ENCODE measurements at regions not wholly inside any gene's neighbourhood (a gene's known extent, or its start where the extent isn't known, plus 50 kb on each side); places are given as distances from the start of the nearest gene placed in this dataset.
A peak's percentile ranks its signal among the peaks of the same experiment; 100 is the strongest.

DNA sequence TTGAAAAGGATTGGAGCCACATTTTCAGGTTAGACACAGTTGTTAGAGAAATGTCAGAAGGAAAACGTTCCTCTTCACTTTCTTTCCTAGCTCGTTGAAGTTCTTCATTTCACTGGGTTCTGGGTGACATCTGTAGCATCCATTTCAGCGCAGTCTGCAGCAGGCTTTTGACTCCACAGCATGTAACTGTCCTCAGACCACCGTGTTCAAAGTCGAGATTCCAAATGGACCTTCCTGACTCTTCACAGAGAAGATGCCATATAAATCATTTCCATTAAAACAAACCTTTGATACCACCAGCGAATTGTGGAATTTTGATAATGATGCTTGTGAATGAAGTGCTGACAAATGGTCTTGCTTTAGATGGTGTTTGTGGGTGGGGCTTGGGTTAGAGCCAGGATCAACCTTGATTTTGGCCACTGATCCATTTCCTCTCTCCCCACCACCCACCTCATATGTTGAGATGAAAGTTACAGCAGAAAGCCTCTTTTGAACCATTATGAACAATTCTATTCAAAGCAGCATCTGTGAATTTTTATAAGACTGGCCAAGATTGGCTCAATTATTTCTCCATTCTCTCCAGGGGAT is 185.3 kb upstream of the PREP start (continued):
- TF ChIP-seq, protein P1, sequence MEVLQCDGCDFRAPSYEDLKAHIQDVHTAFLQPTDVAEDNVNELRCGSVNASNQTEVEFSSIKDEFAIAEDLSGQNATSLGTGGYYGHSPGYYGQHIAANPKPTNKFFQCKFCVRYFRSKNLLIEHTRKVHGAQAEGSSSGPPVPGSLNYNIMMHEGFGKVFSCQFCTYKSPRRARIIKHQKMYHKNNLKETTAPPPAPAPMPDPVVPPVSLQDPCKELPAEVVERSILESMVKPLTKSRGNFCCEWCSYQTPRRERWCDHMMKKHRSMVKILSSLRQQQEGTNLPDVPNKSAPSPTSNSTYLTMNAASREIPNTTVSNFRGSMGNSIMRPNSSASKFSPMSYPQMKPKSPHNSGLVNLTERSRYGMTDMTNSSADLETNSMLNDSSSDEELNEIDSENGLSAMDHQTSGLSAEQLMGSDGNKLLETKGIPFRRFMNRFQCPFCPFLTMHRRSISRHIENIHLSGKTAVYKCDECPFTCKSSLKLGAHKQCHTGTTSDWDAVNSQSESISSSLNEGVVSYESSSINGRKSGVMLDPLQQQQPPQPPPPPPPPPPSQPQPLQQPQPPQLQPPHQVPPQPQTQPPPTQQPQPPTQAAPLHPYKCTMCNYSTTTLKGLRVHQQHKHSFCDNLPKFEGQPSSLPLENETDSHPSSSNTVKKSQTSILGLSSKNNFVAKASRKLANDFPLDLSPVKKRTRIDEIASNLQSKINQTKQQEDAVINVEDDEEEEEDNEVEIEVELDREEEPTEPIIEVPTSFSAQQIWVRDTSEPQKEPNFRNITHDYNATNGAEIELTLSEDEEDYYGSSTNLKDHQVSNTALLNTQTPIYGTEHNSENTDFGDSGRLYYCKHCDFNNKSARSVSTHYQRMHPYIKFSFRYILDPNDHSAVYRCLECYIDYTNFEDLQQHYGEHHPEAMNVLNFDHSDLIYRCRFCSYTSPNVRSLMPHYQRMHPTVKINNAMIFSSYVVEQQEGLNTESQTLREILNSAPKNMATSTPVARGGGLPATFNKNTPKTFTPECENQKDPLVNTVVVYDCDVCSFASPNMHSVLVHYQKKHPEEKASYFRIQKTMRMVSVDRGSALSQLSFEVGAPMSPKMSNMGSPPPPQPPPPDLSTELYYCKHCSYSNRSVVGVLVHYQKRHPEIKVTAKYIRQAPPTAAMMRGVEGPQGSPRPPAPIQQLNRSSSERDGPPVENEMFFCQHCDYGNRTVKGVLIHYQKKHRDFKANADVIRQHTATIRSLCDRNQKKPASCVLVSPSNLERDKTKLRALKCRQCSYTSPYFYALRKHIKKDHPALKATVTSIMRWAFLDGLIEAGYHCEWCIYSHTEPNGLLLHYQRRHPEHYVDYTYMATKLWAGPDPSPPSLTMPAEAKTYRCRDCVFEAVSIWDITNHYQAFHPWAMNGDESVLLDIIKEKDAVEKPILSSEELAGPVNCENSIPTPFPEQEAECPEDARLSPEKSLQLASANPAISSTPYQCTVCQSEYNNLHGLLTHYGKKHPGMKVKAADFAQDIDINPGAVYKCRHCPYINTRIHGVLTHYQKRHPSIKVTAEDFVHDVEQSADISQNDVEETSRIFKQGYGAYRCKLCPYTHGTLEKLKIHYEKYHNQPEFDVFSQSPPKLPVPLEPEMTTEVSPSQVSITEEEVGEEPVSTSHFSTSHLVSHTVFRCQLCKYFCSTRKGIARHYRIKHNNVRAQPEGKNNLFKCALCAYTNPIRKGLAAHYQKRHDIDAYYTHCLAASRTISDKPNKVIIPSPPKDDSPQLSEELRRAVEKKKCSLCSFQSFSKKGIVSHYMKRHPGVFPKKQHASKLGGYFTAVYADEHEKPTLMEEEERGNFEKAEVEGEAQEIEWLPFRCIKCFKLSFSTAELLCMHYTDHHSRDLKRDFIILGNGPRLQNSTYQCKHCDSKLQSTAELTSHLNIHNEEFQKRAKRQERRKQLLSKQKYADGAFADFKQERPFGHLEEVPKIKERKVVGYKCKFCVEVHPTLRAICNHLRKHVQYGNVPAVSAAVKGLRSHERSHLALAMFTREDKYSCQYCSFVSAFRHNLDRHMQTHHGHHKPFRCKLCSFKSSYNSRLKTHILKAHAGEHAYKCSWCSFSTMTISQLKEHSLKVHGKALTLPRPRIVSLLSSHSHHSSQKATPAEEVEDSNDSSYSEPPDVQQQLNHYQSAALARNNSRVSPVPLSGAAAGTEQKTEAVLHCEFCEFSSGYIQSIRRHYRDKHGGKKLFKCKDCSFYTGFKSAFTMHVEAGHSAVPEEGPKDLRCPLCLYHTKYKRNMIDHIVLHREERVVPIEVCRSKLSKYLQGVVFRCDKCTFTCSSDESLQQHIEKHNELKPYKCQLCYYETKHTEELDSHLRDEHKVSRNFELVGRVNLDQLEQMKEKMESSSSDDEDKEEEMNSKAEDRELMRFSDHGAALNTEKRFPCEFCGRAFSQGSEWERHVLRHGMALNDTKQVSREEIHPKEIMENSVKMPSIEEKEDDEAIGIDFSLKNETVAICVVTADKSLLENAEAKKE (CRISPR knock-in tag; IDR thresholded peaks at IDR 0.05), result no peak
- TF ChIP-seq NANOG (IDR thresholded peaks at IDR 0.05; ENCODE audit: borderline replicate concordance) (no peak), ZNF114 (CRISPR knock-in tag; IDR thresholded peaks at IDR 0.05) (no peak), CREB1 (CRISPR knock-in tag; IDR thresholded peaks at IDR 0.05; ENCODE audit: low read depth) (no peak)

DNA sequence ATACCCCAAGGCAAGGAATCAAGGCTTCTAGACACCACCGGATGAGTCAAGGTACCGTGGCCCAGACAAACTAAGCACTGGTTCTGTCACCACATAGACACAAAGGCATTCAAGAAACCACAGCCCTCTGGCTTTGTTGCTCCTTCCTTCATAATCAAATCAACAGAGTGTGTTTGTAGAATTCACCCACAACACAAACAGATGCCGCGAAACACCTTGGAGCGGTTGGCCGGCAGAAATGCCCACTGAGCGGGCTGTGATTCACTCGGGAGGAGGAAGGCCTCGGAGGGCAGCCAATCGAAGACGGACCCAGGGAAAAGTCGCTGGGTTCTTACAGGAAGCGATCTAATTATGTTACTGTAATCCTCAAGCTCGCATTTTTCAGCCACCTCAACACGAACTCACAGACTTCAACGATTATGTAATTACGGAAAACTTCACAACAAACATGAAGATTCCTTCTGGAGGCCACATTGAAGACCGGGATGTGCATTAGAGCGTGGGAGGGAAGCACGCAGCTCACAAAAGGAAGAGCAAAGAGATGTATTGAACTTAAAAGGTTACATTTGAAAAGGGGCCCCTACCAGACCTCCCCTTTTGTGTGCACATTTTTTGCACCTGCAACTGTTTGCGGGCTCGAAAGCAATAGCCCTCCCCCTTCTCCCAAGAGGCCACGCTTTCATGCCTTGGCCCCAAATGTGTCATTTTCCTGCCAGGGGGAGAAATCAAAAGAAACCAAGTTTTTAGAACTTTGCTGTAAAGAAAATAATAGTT is 184.7 kb upstream of the PREP start:
- Histone ChIP-seq H3K9me2 (ENCODE audit: insufficient read depth) (peaks cover 16% of the 10 kb centered on the region; the same call in 1 of the 2 replicates), H3K36me3 (ENCODE audit: insufficient read depth) (no peaks in the 10 kb centered on the region), H3F3A (replicated peaks; ENCODE audit: low read depth) (no peaks in the 10 kb centered on the region), H3K79me2 (replicated peaks; ENCODE audit: insufficient read depth) (no peaks in the 10 kb centered on the region), H3K4me3 (no peak overlapping the region), H4K20me1 (replicated peaks; ENCODE audit: insufficient read depth) (no peaks in the 10 kb centered on the region), H2AFZ (peak overlapping the region; percentile 85), H3K27me3 (ENCODE audit: insufficient read depth) (no peaks in the 10 kb centered on the region), H3K4me1 (ENCODE audit: insufficient read depth) (peaks cover 2% of the 10 kb centered on the region; the same call in 1 of the 2 replicates), H3K4me2 (no peak overlapping the region), H3K27ac (ENCODE audit: low read depth) (no peak overlapping the region)
- peaks cover 2% of the 10 kb centered on the region; the same call in 2 of the 3 replicates for H3K4me1 Mint-ChIP-seq
- no peak overlapping the region for H3K27ac Mint-ChIP-seq
- DNase-seq (ENCODE audit: low spot score) (no peak), ATAC-seq (no peak)
- H3K27me3 Mint-ChIP-seq (ENCODE audit: insufficient read depth, low read depth, poor library complexity), result peaks cover 2% of the 10 kb centered on the region
- H3K4me3 Mint-ChIP-seq, result no peak overlapping the region
- TF ChIP-seq, protein P2, sequence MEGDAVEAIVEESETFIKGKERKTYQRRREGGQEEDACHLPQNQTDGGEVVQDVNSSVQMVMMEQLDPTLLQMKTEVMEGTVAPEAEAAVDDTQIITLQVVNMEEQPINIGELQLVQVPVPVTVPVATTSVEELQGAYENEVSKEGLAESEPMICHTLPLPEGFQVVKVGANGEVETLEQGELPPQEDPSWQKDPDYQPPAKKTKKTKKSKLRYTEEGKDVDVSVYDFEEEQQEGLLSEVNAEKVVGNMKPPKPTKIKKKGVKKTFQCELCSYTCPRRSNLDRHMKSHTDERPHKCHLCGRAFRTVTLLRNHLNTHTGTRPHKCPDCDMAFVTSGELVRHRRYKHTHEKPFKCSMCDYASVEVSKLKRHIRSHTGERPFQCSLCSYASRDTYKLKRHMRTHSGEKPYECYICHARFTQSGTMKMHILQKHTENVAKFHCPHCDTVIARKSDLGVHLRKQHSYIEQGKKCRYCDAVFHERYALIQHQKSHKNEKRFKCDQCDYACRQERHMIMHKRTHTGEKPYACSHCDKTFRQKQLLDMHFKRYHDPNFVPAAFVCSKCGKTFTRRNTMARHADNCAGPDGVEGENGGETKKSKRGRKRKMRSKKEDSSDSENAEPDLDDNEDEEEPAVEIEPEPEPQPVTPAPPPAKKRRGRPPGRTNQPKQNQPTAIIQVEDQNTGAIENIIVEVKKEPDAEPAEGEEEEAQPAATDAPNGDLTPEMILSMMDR (conservative IDR thresholded peaks at IDR 0.05; ENCODE audit: low read depth in 2 of 2), result no peak
- H3K9me3 Mint-ChIP-seq, result no peaks in the 10 kb centered on the region
- H3K36me3 Mint-ChIP-seq (ENCODE audit: low read depth), result no peaks in the 10 kb centered on the region
